Omental fat pad (tissue), 3 donors: ENCODE measurements at regions not wholly inside any gene's neighbourhood (a gene's known extent, or its start where the extent isn't known, plus 50 kb on each side); places are given as distances from the start of the nearest gene placed in this dataset.

Experiments used
- ATAC-seq: fragments of 150-250 bp; one replicate; pipeline ENCODE4 v1.9.1; 2016; ENCODE audit warnings: mild to moderate bottlenecking, moderate library complexity; ENCODE audit not compliant: low FRiP score
- DNase-seq: peaks from one replicate; pipeline ENCODE4 v3.0.0-alpha.2; 2019; ENCODE audit warnings: low spot score
- TF ChIP-seq, protein P1 (sequence below), 3 donors: fragments of 450-650 bp; IDR thresholded peaks; one replicate each; pipeline ENCODE4 v1.5.1; 2016 to 2017; ENCODE audit warnings: antibody characterized with exemption in 3 of 3, mild to moderate bottlenecking in 3 of 3, moderate library complexity in 2 of 3

DNA sequence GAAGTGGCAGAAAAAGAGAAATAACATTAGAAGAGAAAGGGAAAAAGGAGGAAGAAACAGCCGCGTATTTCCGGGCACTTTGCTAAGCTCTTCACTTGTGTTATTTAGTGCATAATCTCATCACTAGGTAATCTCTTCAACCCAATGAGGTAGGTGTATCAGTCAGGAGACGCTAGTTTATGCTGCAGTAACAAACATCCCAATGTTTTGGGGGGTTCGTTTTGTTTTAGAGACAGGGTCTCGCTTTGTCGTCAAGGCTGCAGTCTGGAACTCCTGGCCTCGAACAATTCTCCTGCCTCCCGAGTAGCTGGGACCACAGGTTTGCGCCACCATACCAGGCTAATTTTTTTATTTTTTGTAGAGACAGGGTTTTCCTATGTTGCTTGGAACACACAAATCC lies 61.7 kb downstream of the ZFP36L2 start:
- TF ChIP-seq, protein P1, sequence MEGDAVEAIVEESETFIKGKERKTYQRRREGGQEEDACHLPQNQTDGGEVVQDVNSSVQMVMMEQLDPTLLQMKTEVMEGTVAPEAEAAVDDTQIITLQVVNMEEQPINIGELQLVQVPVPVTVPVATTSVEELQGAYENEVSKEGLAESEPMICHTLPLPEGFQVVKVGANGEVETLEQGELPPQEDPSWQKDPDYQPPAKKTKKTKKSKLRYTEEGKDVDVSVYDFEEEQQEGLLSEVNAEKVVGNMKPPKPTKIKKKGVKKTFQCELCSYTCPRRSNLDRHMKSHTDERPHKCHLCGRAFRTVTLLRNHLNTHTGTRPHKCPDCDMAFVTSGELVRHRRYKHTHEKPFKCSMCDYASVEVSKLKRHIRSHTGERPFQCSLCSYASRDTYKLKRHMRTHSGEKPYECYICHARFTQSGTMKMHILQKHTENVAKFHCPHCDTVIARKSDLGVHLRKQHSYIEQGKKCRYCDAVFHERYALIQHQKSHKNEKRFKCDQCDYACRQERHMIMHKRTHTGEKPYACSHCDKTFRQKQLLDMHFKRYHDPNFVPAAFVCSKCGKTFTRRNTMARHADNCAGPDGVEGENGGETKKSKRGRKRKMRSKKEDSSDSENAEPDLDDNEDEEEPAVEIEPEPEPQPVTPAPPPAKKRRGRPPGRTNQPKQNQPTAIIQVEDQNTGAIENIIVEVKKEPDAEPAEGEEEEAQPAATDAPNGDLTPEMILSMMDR (IDR thresholded peaks at IDR 0.05), result no peak
- DNase-seq (no peak), ATAC-seq (no peak)

DNA sequence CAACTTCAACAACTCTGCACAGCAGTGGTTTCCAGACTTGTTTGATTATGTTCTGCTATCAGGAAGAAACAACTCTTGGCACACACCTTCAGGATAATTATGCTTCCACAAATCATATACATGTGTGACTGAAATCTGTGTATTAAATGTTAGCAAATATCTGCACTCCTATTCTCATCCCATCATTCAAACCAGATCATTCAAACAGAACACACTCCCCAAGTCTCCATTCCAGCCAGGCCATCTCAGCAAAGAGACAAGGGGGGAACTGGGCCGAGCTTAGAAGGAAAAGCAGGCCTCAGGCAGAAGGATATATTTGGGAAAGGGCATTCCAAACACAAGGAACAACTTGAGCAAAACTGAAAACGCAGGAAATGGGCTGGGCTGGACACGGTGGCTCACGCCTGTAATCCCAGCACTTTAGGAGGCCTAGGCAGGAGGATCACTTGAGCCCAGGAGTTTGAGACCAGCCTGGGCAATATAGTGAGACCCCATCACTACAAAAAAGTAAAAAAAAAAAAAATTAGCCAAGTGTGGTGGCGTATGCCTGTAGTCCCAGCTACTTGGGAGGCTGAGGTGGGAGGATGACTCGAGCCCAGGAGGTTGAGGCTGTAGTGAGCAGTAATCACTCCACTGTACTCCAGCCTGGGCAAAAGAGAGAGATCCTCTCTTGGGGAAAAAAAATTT lies 62.7 kb downstream of the ZFP36L2 start:
- ATAC-seq, result no peak
- no peak for DNase-seq
- TF ChIP-seq, protein P1 (IDR thresholded peaks at IDR 0.05), result no peak

DNA sequence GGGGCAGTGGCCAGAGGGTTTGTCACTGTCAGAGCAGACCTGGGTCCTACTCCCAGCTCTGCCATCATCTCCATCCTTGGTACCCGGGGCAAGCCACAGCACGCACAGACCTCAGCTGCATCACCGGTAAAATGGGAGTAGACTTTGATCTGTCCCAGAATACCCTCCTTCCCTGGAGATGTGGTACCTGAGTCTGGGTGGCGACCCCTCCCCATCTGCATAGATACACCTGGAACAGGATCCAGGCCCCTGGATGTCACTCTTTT lies 64.0 kb downstream of the ZFP36L2 start:
- ATAC-seq (no peak), DNase-seq (no peak)
- TF ChIP-seq, protein P1 (IDR thresholded peaks at IDR 0.05), result no peak

DNA sequence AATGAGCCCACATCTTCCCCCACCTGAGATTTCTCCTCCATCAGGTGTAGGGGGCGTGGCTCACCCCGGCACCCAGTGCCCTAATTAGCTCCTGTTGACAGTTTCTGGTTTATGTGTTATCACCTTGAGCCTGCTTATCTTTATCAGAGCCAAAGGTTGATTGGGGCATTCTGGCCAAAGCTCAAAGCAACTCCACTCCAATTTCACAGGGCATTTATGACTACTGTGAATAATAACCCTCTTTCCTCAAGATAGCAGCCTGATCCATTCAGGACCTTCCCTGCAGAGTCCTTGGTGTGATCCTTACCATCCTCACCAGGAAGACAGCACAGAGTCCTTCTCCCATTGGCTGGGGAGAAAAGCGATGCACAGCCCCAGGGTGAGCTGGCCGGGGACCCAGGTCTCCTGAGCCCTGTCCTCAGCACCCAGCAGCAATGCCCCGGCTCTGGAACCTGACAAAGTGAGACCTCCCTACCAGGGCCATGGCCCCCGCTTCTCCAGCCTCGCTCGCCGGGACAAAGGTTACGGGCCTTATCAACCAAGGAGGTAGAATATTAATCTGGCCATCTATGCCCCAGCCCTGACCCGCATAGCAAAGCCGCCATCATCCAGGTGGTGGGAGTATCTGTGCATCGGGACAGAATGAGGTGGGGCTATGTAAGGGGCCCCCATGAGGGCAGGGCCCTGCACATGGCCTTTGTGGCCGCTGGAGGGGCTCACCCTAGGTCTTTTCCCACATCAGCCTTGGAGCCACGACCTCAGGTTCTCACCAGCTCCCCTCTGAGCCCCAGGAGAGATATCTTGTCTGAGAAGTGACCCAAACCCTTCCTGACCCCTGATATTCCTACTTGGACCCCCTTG lies 64.5 kb downstream of the ZFP36L2 start:
- no peak for ATAC-seq
- no peak for DNase-seq
- TF ChIP-seq, protein P1 (IDR thresholded peaks at IDR 0.05), result no peak

DNA sequence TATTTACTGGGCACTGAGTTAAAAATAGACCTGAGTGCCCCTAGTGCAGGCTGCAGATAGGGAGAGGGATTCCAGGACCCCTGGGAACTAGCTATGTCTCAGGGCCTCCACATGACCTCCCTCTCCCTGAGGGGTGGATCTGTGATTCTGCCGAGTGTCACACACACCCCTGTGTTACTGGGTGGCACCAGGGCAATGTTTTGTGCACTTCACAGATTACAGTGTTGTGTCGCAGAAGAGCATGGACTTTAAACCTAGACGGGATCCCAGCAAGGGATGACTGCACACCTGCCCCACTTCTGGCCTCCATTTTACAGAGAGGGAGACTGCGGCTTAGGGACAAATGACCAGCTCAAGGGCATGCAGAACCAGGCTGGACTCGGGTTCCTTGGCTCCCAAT lies 65.6 kb downstream of the ZFP36L2 start:
- no peak for DNase-seq
- TF ChIP-seq, protein P1 (IDR thresholded peaks at IDR 0.05), result no peak
- ATAC-seq, result no peak

DNA sequence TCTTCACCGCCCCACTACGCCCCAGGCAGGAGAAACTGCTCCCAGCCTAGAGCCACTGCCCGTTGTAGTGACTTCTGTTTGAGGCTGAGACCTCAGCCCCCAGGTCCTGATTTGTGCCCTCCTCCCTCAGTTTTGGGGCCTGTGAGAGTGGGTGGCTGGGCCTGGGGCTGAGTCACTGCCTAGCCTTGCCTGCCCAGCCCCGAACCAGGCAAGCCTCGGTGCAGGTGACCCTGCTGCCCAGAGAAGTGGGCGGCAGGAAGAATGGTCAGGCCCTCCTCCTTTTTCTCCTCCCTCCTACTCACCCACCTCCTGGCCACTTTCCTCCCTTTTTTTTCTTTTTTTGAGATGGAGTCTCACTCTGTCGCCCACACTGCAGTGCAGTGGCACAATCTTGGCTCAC lies 66.6 kb downstream of the ZFP36L2 start:
- no peak for DNase-seq
- ATAC-seq, result peak; percentile 6
- TF ChIP-seq, protein P1 (IDR thresholded peaks at IDR 0.05), result no peak
